H7 (cell line): ENCODE measurements at regions not wholly inside any gene's neighbourhood (a gene's known extent, or its start where the extent isn't known, plus 50 kb on each side); places are given as distances from the start of the nearest gene placed in this dataset.

ENCODE experiments used
- DNase-seq: peaks from one replicate; pipeline ENCODE4 v3.0.0; 2012
- H3K27me3 ChIP-seq: 2 replicates; pipeline ENCODE4 v1.6.0; 2011; ENCODE audit warnings: mild to moderate bottlenecking, low read length; ENCODE audit not compliant: control insufficient read depth, insufficient read depth
- H3K36me3 ChIP-seq: replicated peaks from 2 replicates; pipeline ENCODE4 v1.5.1; 2011; ENCODE audit warnings: low read length; ENCODE audit not compliant: control insufficient read depth, insufficient read depth
- H3K4me3 ChIP-seq: 2 replicates; pipeline ENCODE4 v1.5.1; 2011; ENCODE audit warnings: low read depth, mild to moderate bottlenecking, control low read depth, low read length, moderate library complexity; ENCODE audit not compliant: insufficient read depth

GRCh38 chr13:95485045-95485517 lies 67.4 kb upstream of the CLDN10 start:
- DNase-seq: no peak
- Histone ChIP-seq H3K36me3 (no peaks in the 10 kb centered on the region), H3K27me3 (no peaks in the 10 kb centered on the region), H3K4me3 (no peak overlapping the region)

- no peaks in the 10 kb centered on the region for H3K27me3 ChIP-seq
- no peaks in the 10 kb centered on the region for H3K36me3 ChIP-seq
- DNase-seq: no peak
- no peak overlapping the region for H3K4me3 ChIP-seq
These were observed 66.9 kb upstream of the CLDN10 start for GRCh38 chr13:95485518-95486144.

- no peaks in the 10 kb centered on the region for H3K36me3 ChIP-seq
- H3K4me3 ChIP-seq: no peak overlapping the region
- H3K27me3 ChIP-seq: no peaks in the 10 kb centered on the region
- DNase-seq: no peak
These were observed 60.3 kb upstream of the CLDN10 start for GRCh38 chr13:95492044-95492801.

GRCh38 chr13:95494082-95494681 lies 58.3 kb upstream of the CLDN10 start:
- Histone ChIP-seq H3K4me3 (no peak overlapping the region), H3K27me3 (no peaks in the 10 kb centered on the region), H3K36me3 (no peaks in the 10 kb centered on the region)
- peak; percentile 65 for DNase-seq

GRCh38 chr13:95496485-95496884 lies 56.0 kb upstream of the CLDN10 start:
- no peak for DNase-seq
- H3K4me3 ChIP-seq: no peak overlapping the region
- no peaks in the 10 kb centered on the region for H3K27me3 ChIP-seq
- no peaks in the 10 kb centered on the region for H3K36me3 ChIP-seq

GRCh38 chr13:95497381-95497807 lies 55.1 kb upstream of the CLDN10 start:
- no peaks in the 10 kb centered on the region for H3K36me3 ChIP-seq
- no peak for DNase-seq
- no peak overlapping the region for H3K4me3 ChIP-seq
- no peaks in the 10 kb centered on the region for H3K27me3 ChIP-seq

GRCh38 chr13:95498886-95499285 lies 53.6 kb upstream of the CLDN10 start:
- Histone ChIP-seq H3K27me3 (no peaks in the 10 kb centered on the region), H3K36me3 (no peaks in the 10 kb centered on the region), H3K4me3 (no peak overlapping the region)
- DNase-seq: no peak

- DNase-seq: no peak
- H3K36me3 ChIP-seq: no peaks in the 10 kb centered on the region
- H3K27me3 ChIP-seq: no peaks in the 10 kb centered on the region
- no peak overlapping the region for H3K4me3 ChIP-seq
These were observed 52.5 kb upstream of the CLDN10 start for GRCh38 chr13:95499811-95500712.

- no peak overlapping the region for H3K4me3 ChIP-seq
- no peaks in the 10 kb centered on the region for H3K27me3 ChIP-seq
- no peaks in the 10 kb centered on the region for H3K36me3 ChIP-seq
- no peak for DNase-seq
These were observed 50.3 kb upstream of the CLDN10 start for GRCh38 chr13:95502216-95502615.
